HCT116 (cell line): ENCODE measurements at regions not wholly inside any gene's neighbourhood (a gene's known extent, or its start where the extent isn't known, plus 50 kb on each side); places are given as distances from the start of the nearest gene placed in this dataset.

Experiments used
- ATAC-seq: fragments of 200-7000 bp; cut with Tn5 transposase; 2 replicates; pipeline ENCODE4 v1.9.1; 2020; ENCODE audit warnings: mild to moderate bottlenecking, moderate library complexity
- BruUV-seq: library from RNA; stranded (reverse); fragments of 400-500 nt; replicated peaks from 2 replicates; lab custom pipeline; 2021; lab: Mats Ljungman, UMichigan
- CTCF ChIA-PET: fragments of 300-600 bp; sonication (Branson Sonifier 250); formaldehyde crosslinking; loops from one replicate; lab custom pipeline; 2021; ENCODE audit warnings: antibody characterized with exemption; lab: Charles Lee
- POLR2A ChIA-PET: fragments of 300-600, 350-600 bp; sonication (Branson Sonifier 250); formaldehyde crosslinking; loops from one replicate; lab custom pipeline; 2021; ENCODE audit warnings: antibody characterized with exemption; lab: Charles Lee
- RAD21 ChIA-PET, 2 experiments: fragments of 300-600 bp; sonication (Branson Sonifier 250); formaldehyde crosslinking; loops; one replicate each; lab custom pipeline; 2023; ENCODE audit warnings: low total read pairs in 2 of 2; ENCODE audit not compliant: uncharacterized antibody in 2 of 2, unreplicated experiment in 2 of 2, low non-redundant PET in 1 of 2; lab: Charles Lee
- DNase-seq: peaks from one replicate; pipeline ENCODE4 v3.0.0-alpha.2; 2010; ENCODE audit warnings: low read depth, low spot score
- H2AFZ ChIP-seq: fragments of 200-600 bp; shearing (Covaris generic), sonication (generic); 2 replicates; pipeline ENCODE4 v1.6.1; 2017; ENCODE audit warnings: low read depth, mixed run types, mixed read lengths, antibody characterized with exemption, low read length; ENCODE audit not compliant: poor library complexity, severe bottlenecking
- H3K27ac ChIP-seq: 2 replicates; pipeline ENCODE4 v1.5.1; 2012; ENCODE audit warnings: low read depth, low read length
- H3K27me3 ChIP-seq: fragments of 200-600 bp; sonication (generic); 2 replicates; pipeline ENCODE4 v1.6.1; 2016; ENCODE audit warnings: mixed run types, low read length, mixed read lengths; ENCODE audit not compliant: insufficient read depth
- H3K36me3 ChIP-seq, 2 experiments: fragments of 200-500 bp in 1 of 2; fragments of 200-600 bp in 1 of 2; sonication (Bioruptor generic) in 1 of 2; sonication (generic) in 1 of 2; 2 replicates each; pipeline versions ENCODE4 v1.5.1 to v1.6.1; 2014 to 2016; ENCODE audit warnings: low read length in 2 of 2, inconsistent platforms in 1 of 2, mixed read lengths in 1 of 2, mixed run types in 1 of 2; ENCODE audit not compliant: insufficient read depth in 2 of 2, control insufficient read depth in 1 of 2
- H3K4me1 ChIP-seq, 2 experiments: fragments of 200-600 bp in 1 of 2; sonication (generic) in 1 of 2; 2 replicates each; pipeline versions ENCODE4 v1.5.1 to v1.6.1; 2012 to 2017; ENCODE audit warnings: low read length in 2 of 2, inconsistent platforms in 1 of 2, mild to moderate bottlenecking in 1 of 2, mixed read lengths in 1 of 2, mixed run types in 1 of 2, moderate library complexity in 1 of 2; ENCODE audit not compliant: insufficient read depth in 2 of 2, control insufficient read depth in 1 of 2
- H3K4me2 ChIP-seq: fragments of 200-600 bp; sonication (generic); 2 replicates; pipeline ENCODE4 v1.6.1; 2017; ENCODE audit warnings: mixed run types, low read length, mixed read lengths
- H3K4me3 ChIP-seq, 2 experiments: fragments of 200-600 bp in 1 of 2; sonication (generic) in 1 of 2; replicated peaks in 1 of 2; 2 replicates each; pipeline ENCODE4 v1.5.1; 2011 to 2016; ENCODE audit warnings: low read length in 2 of 2, control low read depth in 1 of 2, low read depth in 1 of 2, mild to moderate bottlenecking in 1 of 2, mixed read lengths in 1 of 2, mixed run types in 1 of 2
- H3K79me2 ChIP-seq: fragments of 200-600 bp; sonication (generic); 2 replicates; pipeline ENCODE4 v1.6.1; 2017; ENCODE audit warnings: mild to moderate bottlenecking, mixed run types, low read length, moderate library complexity, mixed read lengths; ENCODE audit not compliant: insufficient read depth
- H3K9ac ChIP-seq: fragments of 200-600 bp; sonication (generic); 2 replicates; pipeline ENCODE4 v1.6.1; 2016; ENCODE audit warnings: low read length, mixed read lengths
- H3K9me2 ChIP-seq: fragments of 200-600 bp; sonication (generic), shearing (Covaris generic); 2 replicates; pipeline ENCODE4 v1.6.1; 2017; ENCODE audit warnings: mixed run types, mild to moderate bottlenecking, moderate library complexity; ENCODE audit not compliant: insufficient read depth
- H3K9me3 ChIP-seq, 2 experiments: fragments of 200-500 bp in 1 of 2; fragments of 200-600 bp in 1 of 2; sonication (Bioruptor generic) in 1 of 2; sonication (generic) in 1 of 2; 2 replicates each; pipeline ENCODE4 v1.6.1; 2014 to 2017; ENCODE audit warnings: low read length in 2 of 2, mixed read lengths in 2 of 2, inconsistent platforms in 1 of 2, low read depth in 1 of 2, mild to moderate bottlenecking in 1 of 2, mixed run types in 1 of 2, moderate library complexity in 1 of 2; ENCODE audit not compliant: control insufficient read depth in 1 of 2, insufficient read depth in 1 of 2
- H4K20me1 ChIP-seq: fragments of 200-600 bp; sonication (generic), shearing (Covaris generic); 2 replicates; pipeline ENCODE4 v1.6.1; 2017; ENCODE audit warnings: mixed run types, mild to moderate bottlenecking, moderate library complexity; ENCODE audit not compliant: insufficient read depth
- ATF3 ChIP-seq: IDR thresholded peaks from 2 replicates; pipeline ENCODE4 v1.6.1; 2012
- CEBPB ChIP-seq: IDR thresholded peaks from 2 replicates; pipeline ENCODE4 v1.6.1; 2012; ENCODE audit warnings: low read depth
- CTCF ChIP-seq, 3 experiments: fragments of 200-600 bp in 1 of 3; sonication (generic) in 1 of 3; IDR thresholded peaks in 2 of 3; conservative IDR thresholded peaks in 1 of 3; 2 replicates each; pipeline ENCODE4 v1.5.1; 2012 to 2017; ENCODE audit warnings: low read depth in 2 of 3, low read length in 2 of 3, antibody characterized with exemption in 1 of 3, borderline replicate concordance in 1 of 3, control low read depth in 1 of 3, mild to moderate bottlenecking in 1 of 3, mixed read lengths in 1 of 3, mixed run types in 1 of 3, moderate library complexity in 1 of 3; ENCODE audit not compliant: insufficient read depth in 1 of 3
- EGR1 ChIP-seq: IDR thresholded peaks from 2 replicates; pipeline ENCODE4 v1.6.1; 2012; ENCODE audit warnings: low read depth
- ELF1 ChIP-seq: IDR thresholded peaks from 2 replicates; pipeline ENCODE4 v1.6.1; 2012; ENCODE audit warnings: low read depth, borderline replicate concordance
- EZH2 ChIP-seq: fragments of 200-600 bp; sonication (generic); IDR thresholded peaks from 2 replicates; pipeline ENCODE4 v1.6.1; 2017; ENCODE audit warnings: antibody characterized with exemption, mixed run types
- EZH2phosphoT487 ChIP-seq: fragments of 200-600 bp; IDR thresholded peaks from 2 replicates; pipeline ENCODE4 v1.6.1; 2018; ENCODE audit warnings: antibody characterized with exemption, borderline replicate concordance
- FOSL1 ChIP-seq: IDR thresholded peaks from 2 replicates; pipeline ENCODE4 v1.6.1; 2012; ENCODE audit warnings: low read depth
- JUND ChIP-seq: IDR thresholded peaks from 2 replicates; pipeline ENCODE4 v1.6.1; 2012
- POLR2A ChIP-seq: IDR thresholded peaks from 2 replicates; pipeline ENCODE4 v1.7.0; 2011; ENCODE audit warnings: borderline replicate concordance; ENCODE audit not compliant: insufficient read depth, insufficient read length; ENCODE audit errors: extremely low read depth
- POLR2AphosphoS5 ChIP-seq: IDR thresholded peaks from 2 replicates; pipeline ENCODE4 v1.6.1; 2011; ENCODE audit warnings: mild to moderate bottlenecking, low read depth, low read length, moderate library complexity
- RAD21 ChIP-seq: IDR thresholded peaks from 2 replicates; pipeline ENCODE4 v1.6.1; 2012; ENCODE audit warnings: low read depth, mild to moderate bottlenecking
- SIN3A ChIP-seq: IDR thresholded peaks from 2 replicates; pipeline ENCODE4 v1.6.1; 2012; ENCODE audit warnings: low read depth
- SP1 ChIP-seq: IDR thresholded peaks from 2 replicates; pipeline ENCODE4 v1.6.1; 2012; ENCODE audit warnings: low read depth
- SRF ChIP-seq: IDR thresholded peaks from 2 replicates; pipeline ENCODE4 v1.6.1; 2012; ENCODE audit warnings: low read depth
- TCF7L2 ChIP-seq: IDR thresholded peaks from 2 replicates; pipeline ENCODE4 v1.7.0; 2011; ENCODE audit warnings: borderline replicate concordance, inconsistent platforms; ENCODE audit not compliant: insufficient read depth, insufficient read length; ENCODE audit errors: extremely low read depth
- YY1 ChIP-seq: IDR thresholded peaks from 2 replicates; pipeline ENCODE4 v1.6.1; 2011; ENCODE audit warnings: low read length, low read depth, moderate library complexity, mild to moderate bottlenecking; ENCODE audit not compliant: insufficient replicate concordance; ENCODE audit errors: extremely low read depth
- ZBTB33 ChIP-seq: IDR thresholded peaks from 2 replicates; pipeline ENCODE4 v1.6.1; 2011; ENCODE audit warnings: mild to moderate bottlenecking, low read length, moderate library complexity; ENCODE audit not compliant: insufficient replicate concordance; ENCODE audit errors: extremely low read depth
- ZFX ChIP-seq: fragments of 450-650 bp; IDR thresholded peaks from 2 replicates; pipeline ENCODE4 v1.6.1; 2017
- intact Hi-C: fragments of 100-400 bp; cut with micrococcal nuclease; formaldehyde crosslinking; loops from 2 replicates; pipeline ENCODE4 v1.10.0; 2022

GRCh38 chr3:30474371-30474770 lies 132.0 kb upstream of the TGFBR2 start:
- no peaks in the 10 kb centered on the region for H4K20me1 ChIP-seq
- ChIA-PET RAD21 (no interaction called here), CTCF (no interaction called here)
- no peaks in the 10 kb centered on the region for H3K36me3 ChIP-seq
- H3K4me1 ChIP-seq: peaks cover 6 to 8% of the 10 kb centered on the region in 2 experiments; a peak in 3 of 4 replicates
- no peaks in the 10 kb centered on the region for H3K79me2 ChIP-seq
- TF ChIP-seq EZH2: no peak
- no peak for TF ChIP-seq POLR2AphosphoS5
- no peak for TF ChIP-seq ZBTB33
- no peak for TF ChIP-seq POLR2A
- no peak for TF ChIP-seq ZFX
- no peak for TF ChIP-seq YY1
- TF ChIP-seq RAD21: no peak
- TF ChIP-seq JUND: no peak
- no peak for TF ChIP-seq EGR1
- no peak for TF ChIP-seq EZH2phosphoT487
- TF ChIP-seq SIN3A: no peak
- TF ChIP-seq CEBPB: no peak
- TF ChIP-seq SRF: no peak
- TF ChIP-seq ELF1: no peak
- no peak for TF ChIP-seq FOSL1
- TF ChIP-seq CTCF (IDR thresholded peaks at IDR 0.05 in 2 of 3, conservative IDR thresholded peaks at IDR 0.05 in 1 of 3; ENCODE audit: borderline replicate concordance in 1 of 3, insufficient read depth in 1 of 3, low read depth in 2 of 3, low read length in 2 of 3): no peak
- no peak for TF ChIP-seq ATF3
- no peak for TF ChIP-seq SP1
- no peak for TF ChIP-seq TCF7L2
- TF ChIP-seq, all 23 proteins: peak for 0
- Histone ChIP-seq H3K27me3 (no peaks in the 10 kb centered on the region), H3K9ac (no peak overlapping the region), H3K4me3 (no peak overlapping the region), H2AFZ (no peak overlapping the region), H3K9me3 (0 out of 4 replicates have a peak, but pooled peaks cover 0 to under 1% of the 10 kb centered on the region in 2 experiments), H3K9me2 (no peaks in the 10 kb centered on the region), H3K4me2 (no peak overlapping the region), H3K27ac (no peak overlapping the region)
- DNase-seq (no peak), ATAC-seq (no peak)
- POLR2A ChIA-PET: no interaction called here
- BruUV-seq: no TSS peak
- intact Hi-C loops: no loop called here
